Panc1 (cell line): ENCODE measurements at regions not wholly inside any gene's neighbourhood (a gene's known extent, or its start where the extent isn't known, plus 50 kb on each side); places are given as distances from the start of the nearest gene placed in this dataset.

Experiments
- POLR2AphosphoS5 ChIP-seq: IDR thresholded peaks from 2 replicates; pipeline ENCODE4 v1.6.1; 2012; ENCODE audit warnings: mild to moderate bottlenecking, low read depth, low read length, moderate library complexity
- REST ChIP-seq, 2 experiments: IDR thresholded peaks; 2 replicates each; pipeline ENCODE4 v1.6.1; 2011 to 2012; ENCODE audit warnings: low read depth in 2 of 2, control low read depth in 1 of 2, low read length in 1 of 2, mild to moderate bottlenecking in 1 of 2, moderate library complexity in 1 of 2; ENCODE audit not compliant: insufficient read depth in 1 of 2
- SIN3A ChIP-seq: IDR thresholded peaks from 2 replicates; pipeline ENCODE4 v1.6.1; 2012; ENCODE audit warnings: low read depth, mild to moderate bottlenecking, low read length, moderate library complexity, borderline replicate concordance; ENCODE audit not compliant: insufficient read depth
- TCF7L2 ChIP-seq: IDR thresholded peaks from 2 replicates; pipeline ENCODE4 v1.6.1; 2011; ENCODE audit warnings: mild to moderate bottlenecking, low read depth, low read length, inconsistent platforms
- TF ChIP-seq, protein P1 (sequence below): fragments of 450-650 bp; IDR thresholded peaks from 2 replicates; pipeline ENCODE4 v1.5.1; 2017; ENCODE audit warnings: mild to moderate bottlenecking

DNA sequence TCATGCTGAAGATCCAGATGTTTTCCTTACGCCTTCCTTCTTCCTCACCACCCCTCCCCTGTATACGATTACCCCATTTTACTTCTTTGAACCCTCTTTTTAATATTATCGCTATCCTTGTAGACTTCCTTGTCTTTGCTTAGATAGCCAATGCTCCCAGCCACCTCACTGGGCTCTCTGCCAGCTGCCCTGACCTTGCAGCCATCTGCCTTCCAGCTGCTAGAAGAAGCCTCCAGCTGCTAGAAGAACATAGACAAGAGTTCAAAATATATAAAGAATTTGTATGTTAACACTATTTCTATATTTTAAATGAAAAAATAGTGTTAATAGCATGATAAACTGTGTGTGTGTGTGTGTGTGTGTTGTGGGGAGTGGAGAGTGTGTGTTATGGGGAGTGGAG, 374.7 kb downstream of the ANKRD50 start:
- TF ChIP-seq POLR2AphosphoS5: no peak
- TF ChIP-seq, protein P1, sequence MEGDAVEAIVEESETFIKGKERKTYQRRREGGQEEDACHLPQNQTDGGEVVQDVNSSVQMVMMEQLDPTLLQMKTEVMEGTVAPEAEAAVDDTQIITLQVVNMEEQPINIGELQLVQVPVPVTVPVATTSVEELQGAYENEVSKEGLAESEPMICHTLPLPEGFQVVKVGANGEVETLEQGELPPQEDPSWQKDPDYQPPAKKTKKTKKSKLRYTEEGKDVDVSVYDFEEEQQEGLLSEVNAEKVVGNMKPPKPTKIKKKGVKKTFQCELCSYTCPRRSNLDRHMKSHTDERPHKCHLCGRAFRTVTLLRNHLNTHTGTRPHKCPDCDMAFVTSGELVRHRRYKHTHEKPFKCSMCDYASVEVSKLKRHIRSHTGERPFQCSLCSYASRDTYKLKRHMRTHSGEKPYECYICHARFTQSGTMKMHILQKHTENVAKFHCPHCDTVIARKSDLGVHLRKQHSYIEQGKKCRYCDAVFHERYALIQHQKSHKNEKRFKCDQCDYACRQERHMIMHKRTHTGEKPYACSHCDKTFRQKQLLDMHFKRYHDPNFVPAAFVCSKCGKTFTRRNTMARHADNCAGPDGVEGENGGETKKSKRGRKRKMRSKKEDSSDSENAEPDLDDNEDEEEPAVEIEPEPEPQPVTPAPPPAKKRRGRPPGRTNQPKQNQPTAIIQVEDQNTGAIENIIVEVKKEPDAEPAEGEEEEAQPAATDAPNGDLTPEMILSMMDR: no peak
- no peak for TF ChIP-seq REST (IDR thresholded peaks at IDR 0.05; ENCODE audit: insufficient read depth in 1 of 2, low read depth in 2 of 2, low read length in 1 of 2)
- no peak for TF ChIP-seq SIN3A
- TF ChIP-seq TCF7L2: no peak
